ENCODE measurements at regions not wholly inside any gene's neighbourhood (a gene's known extent, or its start where the extent isn't known, plus 50 kb on each side); places are given as distances from the start of the nearest gene placed in this dataset.

GRCh38 chr4:45188501-45188900, 462.1 kb upstream of the GNPDA2 start:
- DNase-seq, result no peak

GRCh38 chr4:45186249-45186648, 459.9 kb upstream of the GNPDA2 start:
- DNase-seq, result no peak

GRCh38 chr4:45183905-45184304, 457.5 kb upstream of the GNPDA2 start:
- DNase-seq, result no peak

GRCh38 chr4:45172636-45173035, 446.3 kb upstream of the GNPDA2 start:
- no peak for DNase-seq

GRCh38 chr4:45160951-45161350, 434.6 kb upstream of the GNPDA2 start:
- no peak for DNase-seq

- no peak for DNase-seq
These were observed 428.9 kb upstream of the GNPDA2 start for GRCh38 chr4:45155081-45155777.

GRCh38 chr4:45147866-45148265, 421.5 kb upstream of the GNPDA2 start:
- no peak for DNase-seq

GRCh38 chr4:45131020-45131419, 404.7 kb upstream of the GNPDA2 start:
- DNase-seq, result no peak

GRCh38 chr4:45122406-45122805, 396.1 kb upstream of the GNPDA2 start:
- no peak for DNase-seq

GRCh38 chr4:45121426-45121975, 395.1 kb upstream of the GNPDA2 start:
- DNase-seq, result no peak

GRCh38 chr4:45120163-45120562, 393.8 kb upstream of the GNPDA2 start:
- no peak for DNase-seq

GRCh38 chr4:45119376-45119775, 393.0 kb upstream of the GNPDA2 start:
- DNase-seq, result no peak

- no peak for DNase-seq
These were observed 376.4 kb upstream of the GNPDA2 start for GRCh38 chr4:45102716-45103115.

- no peak for DNase-seq
These were observed 374.8 kb upstream of the GNPDA2 start for GRCh38 chr4:45100956-45101818.

GRCh38 chr4:45099471-45099870, 373.1 kb upstream of the GNPDA2 start:
- DNase-seq, result no peak

- no peak for DNase-seq
These were observed 368.3 kb upstream of the GNPDA2 start for GRCh38 chr4:45094684-45095083.

GRCh38 chr4:45082101-45082500, 355.7 kb upstream of the GNPDA2 start:
- DNase-seq, result no peak

- DNase-seq, result no peak
These were observed 353.3 kb upstream of the GNPDA2 start for GRCh38 chr4:45079616-45080015.

- no peak for DNase-seq
These were observed 351.8 kb upstream of the GNPDA2 start for GRCh38 chr4:45078201-45078600.

- DNase-seq, result no peak
These were observed 346.6 kb upstream of the GNPDA2 start for GRCh38 chr4:45072981-45073380.

- no peak for DNase-seq
These were observed 338.4 kb upstream of the GNPDA2 start for GRCh38 chr4:45064741-45065140.

GRCh38 chr4:45063696-45064095, 337.3 kb upstream of the GNPDA2 start:
- DNase-seq, result no peak

GRCh38 chr4:45062935-45063545, 336.7 kb upstream of the GNPDA2 start:
- DNase-seq, result peak; percentile 1

- DNase-seq, result no peak
These were observed 317.6 kb upstream of the GNPDA2 start for GRCh38 chr4:45043911-45044310.
